ENCODE measurements at regions not wholly inside any gene's neighbourhood (a gene's known extent, or its start where the extent isn't known, plus 50 kb on each side); places are given as distances from the start of the nearest gene placed in this dataset.

DNA sequence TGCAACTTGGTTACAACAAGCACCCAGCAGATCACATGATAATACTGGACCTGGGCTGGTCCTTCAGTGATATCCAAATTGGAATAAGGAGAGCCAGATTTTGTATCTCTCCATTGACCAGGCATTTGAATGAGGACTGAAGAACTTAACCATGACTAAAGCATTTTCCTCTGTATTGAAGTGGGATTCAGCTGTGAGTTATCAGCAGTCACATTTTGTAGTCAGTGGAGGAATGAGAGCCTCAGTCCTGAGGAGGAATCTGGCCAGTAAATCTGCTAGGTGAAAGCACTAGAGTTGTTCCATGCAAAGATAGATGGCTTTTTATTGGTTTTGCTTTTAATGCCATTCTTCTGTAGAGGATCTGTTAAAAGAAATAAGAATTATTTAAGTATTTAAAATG, 1506.0 kb downstream of the PCDH7 start:
- TF ChIP-seq, protein P1, sequence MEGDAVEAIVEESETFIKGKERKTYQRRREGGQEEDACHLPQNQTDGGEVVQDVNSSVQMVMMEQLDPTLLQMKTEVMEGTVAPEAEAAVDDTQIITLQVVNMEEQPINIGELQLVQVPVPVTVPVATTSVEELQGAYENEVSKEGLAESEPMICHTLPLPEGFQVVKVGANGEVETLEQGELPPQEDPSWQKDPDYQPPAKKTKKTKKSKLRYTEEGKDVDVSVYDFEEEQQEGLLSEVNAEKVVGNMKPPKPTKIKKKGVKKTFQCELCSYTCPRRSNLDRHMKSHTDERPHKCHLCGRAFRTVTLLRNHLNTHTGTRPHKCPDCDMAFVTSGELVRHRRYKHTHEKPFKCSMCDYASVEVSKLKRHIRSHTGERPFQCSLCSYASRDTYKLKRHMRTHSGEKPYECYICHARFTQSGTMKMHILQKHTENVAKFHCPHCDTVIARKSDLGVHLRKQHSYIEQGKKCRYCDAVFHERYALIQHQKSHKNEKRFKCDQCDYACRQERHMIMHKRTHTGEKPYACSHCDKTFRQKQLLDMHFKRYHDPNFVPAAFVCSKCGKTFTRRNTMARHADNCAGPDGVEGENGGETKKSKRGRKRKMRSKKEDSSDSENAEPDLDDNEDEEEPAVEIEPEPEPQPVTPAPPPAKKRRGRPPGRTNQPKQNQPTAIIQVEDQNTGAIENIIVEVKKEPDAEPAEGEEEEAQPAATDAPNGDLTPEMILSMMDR (IDR thresholded peaks at IDR 0.05; ENCODE audit: low read depth, low read length), result no peak
- in situ Hi-C loops (cut with HindIII; ENCODE audit: low sequenced_read_pairs), result no loop called here
- no peak overlapping the region for H3K4me3 ChIP-seq (ENCODE audit: low read depth, low read length)
- peak; percentile 83 for DNase-seq (ENCODE audit: low read depth, low spot score)

DNA sequence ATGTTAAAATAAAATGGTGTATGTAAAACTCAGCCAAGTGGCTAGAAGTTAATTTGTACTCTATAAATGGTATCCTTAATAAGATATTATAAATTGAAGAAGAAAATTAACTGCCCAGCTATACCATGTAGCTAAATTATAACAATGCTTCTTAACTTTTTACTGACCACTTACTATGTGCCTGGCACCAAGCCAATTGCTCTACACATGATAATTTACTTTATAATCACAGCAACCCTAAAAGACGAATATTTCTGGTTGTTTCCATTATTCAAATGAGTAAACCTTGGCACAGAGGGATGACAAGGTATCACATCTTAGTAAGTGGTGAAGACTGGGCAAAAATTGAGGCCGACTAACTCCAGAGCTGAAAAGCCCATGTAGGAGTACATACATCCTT, 1506.6 kb downstream of the PCDH7 start:
- no peak for DNase-seq (ENCODE audit: low read depth, low spot score)
- in situ Hi-C loops (cut with HindIII; ENCODE audit: low sequenced_read_pairs), result no loop called here
- no peak overlapping the region for H3K4me3 ChIP-seq (ENCODE audit: low read depth, low read length)
- TF ChIP-seq, protein P1 (IDR thresholded peaks at IDR 0.05; ENCODE audit: low read depth, low read length), result no peak

DNA sequence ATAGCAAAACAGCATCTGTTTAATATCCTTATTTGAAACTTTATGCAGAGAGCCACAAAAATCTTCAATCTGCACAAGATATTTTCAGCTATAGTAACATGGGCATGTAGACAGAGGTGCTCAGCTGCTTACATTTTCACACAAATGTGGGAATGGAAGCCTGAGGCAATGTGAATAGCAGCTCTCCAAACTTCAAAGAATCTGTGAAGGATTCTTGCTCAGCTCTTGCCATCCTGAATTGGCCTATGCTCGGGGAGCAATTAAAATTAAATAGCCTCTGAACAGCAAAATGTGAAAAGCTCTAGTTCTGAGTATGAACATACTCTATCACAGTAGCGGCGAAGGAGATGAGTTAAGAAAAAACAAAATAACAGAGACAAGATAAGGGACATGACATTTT, 1523.8 kb downstream of the PCDH7 start:
- H3K4me3 ChIP-seq (ENCODE audit: low read depth, low read length), result no peak overlapping the region
- in situ Hi-C loops (cut with HindIII; ENCODE audit: low sequenced_read_pairs), result no loop called here
- TF ChIP-seq, protein P1 (IDR thresholded peaks at IDR 0.05; ENCODE audit: low read depth, low read length), result no peak
- no peak for DNase-seq (ENCODE audit: low read depth, low spot score)

DNA sequence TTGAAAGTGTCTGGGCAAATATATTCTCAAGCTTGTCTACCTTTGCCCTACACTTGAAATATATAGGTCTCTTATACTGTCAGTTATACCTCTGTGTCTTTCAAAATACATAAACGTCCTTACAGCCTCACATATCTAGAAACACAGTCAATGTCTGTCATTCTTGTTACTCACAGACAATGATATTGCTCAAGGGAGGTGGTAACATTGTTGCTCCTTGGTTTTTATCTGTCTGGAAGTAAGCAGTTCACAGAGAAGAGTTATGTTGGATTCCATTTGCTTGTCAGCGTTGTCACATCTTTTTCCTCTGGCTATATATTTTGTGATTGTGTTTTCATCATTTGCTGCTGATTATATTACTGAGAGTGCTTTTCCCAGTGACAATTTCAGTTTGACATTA, 1528.9 kb downstream of the PCDH7 start:
- no peak for DNase-seq (ENCODE audit: low read depth, low spot score)
- in situ Hi-C loops (cut with HindIII; ENCODE audit: low sequenced_read_pairs), result no loop called here
- TF ChIP-seq, protein P1 (IDR thresholded peaks at IDR 0.05; ENCODE audit: low read depth, low read length), result no peak
- H3K4me3 ChIP-seq (ENCODE audit: low read depth, low read length), result no peak overlapping the region

DNA sequence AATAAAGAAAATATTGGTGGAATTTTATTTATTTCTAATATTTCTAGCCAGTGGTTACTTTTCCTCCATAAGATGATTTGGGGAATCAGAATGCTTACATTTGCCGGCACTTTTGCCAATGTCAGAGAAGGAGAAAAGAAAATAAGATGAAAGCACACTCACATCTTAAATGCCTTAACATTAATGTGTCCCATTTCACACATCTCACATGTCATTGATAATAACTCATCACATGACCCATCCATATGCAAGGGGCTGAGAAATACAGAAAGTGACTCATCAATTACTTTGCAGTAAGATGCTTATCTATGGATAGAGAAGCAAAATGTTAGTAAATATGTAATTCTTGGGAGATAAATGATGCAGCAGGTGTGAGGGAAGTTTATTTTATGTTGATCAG, 1531.0 kb downstream of the PCDH7 start:
- H3K4me3 ChIP-seq (ENCODE audit: low read depth, low read length), result no peak overlapping the region
- TF ChIP-seq, protein P1 (IDR thresholded peaks at IDR 0.05; ENCODE audit: low read depth, low read length), result no peak
- no peak for DNase-seq (ENCODE audit: low read depth, low spot score)
- in situ Hi-C loops (cut with HindIII; ENCODE audit: low sequenced_read_pairs), result no loop called here

DNA sequence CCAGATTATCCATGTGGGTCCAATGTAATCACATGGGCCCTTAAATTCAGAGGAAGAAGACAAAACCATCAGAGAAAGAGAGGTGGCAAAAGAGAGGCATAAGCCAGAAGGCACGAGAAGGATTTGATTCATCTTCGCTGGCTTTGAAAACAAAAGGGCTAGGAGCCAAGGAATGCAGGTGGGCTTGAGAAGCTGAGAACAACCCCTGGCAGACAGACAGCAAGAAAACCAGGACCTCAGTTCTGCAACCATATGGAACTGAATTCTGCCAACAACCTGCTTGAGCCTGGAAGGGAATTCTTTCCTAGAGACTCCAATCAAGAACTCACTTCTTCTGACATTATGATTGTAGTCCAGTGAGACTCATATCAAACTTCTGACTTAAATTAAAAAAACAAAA, 1531.8 kb downstream of the PCDH7 start:
- H3K4me3 ChIP-seq (ENCODE audit: low read depth, low read length), result no peak overlapping the region
- TF ChIP-seq, protein P1 (IDR thresholded peaks at IDR 0.05; ENCODE audit: low read depth, low read length), result no peak

DNA sequence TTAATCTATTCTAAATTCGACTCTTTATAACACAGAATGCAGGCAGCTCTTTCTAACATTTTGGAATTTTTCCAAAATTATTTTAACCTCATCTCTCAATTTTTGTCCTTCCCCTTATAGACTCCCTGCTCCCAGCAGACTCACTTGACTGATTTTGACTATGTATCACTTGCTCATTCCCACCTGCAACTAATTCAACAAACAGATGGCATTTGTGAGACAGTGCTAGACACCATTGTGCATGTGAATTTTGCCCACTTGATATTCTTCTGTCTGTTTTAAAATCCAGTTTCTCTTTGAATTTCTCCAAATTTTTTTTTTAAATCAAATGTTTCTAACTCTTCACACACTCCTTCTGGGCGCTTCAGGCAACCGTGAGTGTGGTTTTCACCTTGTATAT, 1534.0 kb downstream of the PCDH7 start:
- TF ChIP-seq, protein P1 (IDR thresholded peaks at IDR 0.05; ENCODE audit: low read depth, low read length), result no peak
- no peak for DNase-seq (ENCODE audit: low read depth, low spot score)
- in situ Hi-C loops (cut with HindIII; ENCODE audit: low sequenced_read_pairs), result no loop called here
- H3K4me3 ChIP-seq (ENCODE audit: low read depth, low read length), result no peak overlapping the region

More for the DNA sequence above, 1531.8 kb downstream of the PCDH7 start:
- DNase-seq (ENCODE audit: low read depth, low spot score), result no peak
- in situ Hi-C loops (cut with HindIII; ENCODE audit: low sequenced_read_pairs), result no loop called here

Data from astrocyte of the spinal cord (primary cell).